Activated B cell treated with CpG ODN at 0.5 μM for 24 hours (primary cell): ENCODE measurements at regions not wholly inside any gene's neighbourhood (a gene's known extent, or its start where the extent isn't known, plus 50 kb on each side); places are given as distances from the start of the nearest gene placed in this dataset.

Experiments used
- ATAC-seq: fragments of 200-7000 bp; cut with Tn5 transposase; one replicate; pipeline ENCODE4 v1.10.0; 2021; ENCODE audit warnings: low read depth, mild to moderate bottlenecking, moderate library complexity
- CTCF ChIA-PET: fragments of 350-600 bp; sonication (Branson Sonifier 250); formaldehyde crosslinking; loops from one replicate; lab custom pipeline; 2021; ENCODE audit warnings: antibody characterized with exemption; lab: Charles Lee
- POLR2A ChIA-PET: fragments of 350-600 bp; sonication (Branson Sonifier 250); formaldehyde crosslinking; loops from one replicate; lab custom pipeline; 2021; ENCODE audit warnings: antibody characterized with exemption; lab: Charles Lee
- DNase-seq: peaks from one replicate; pipeline ENCODE4 v3.0.0; 2022
- H3K27ac Mint-ChIP-seq: one replicate; pipeline ENCODE4 v1.8.0; 2020; ENCODE audit warnings: mixed read lengths
- H3K27me3 Mint-ChIP-seq: one replicate; pipeline ENCODE4 v1.8.0; 2021; ENCODE audit warnings: mixed read lengths
- H3K36me3 Mint-ChIP-seq: one replicate; pipeline ENCODE4 v1.8.0; 2021; ENCODE audit warnings: low read depth, mixed read lengths
- H3K4me1 Mint-ChIP-seq: one replicate; pipeline ENCODE4 v1.8.0; 2021; ENCODE audit warnings: mixed read lengths
- H3K4me3 Mint-ChIP-seq: one replicate; pipeline ENCODE4 v1.8.0; 2020; ENCODE audit warnings: mild to moderate bottlenecking, mixed read lengths
- H3K9me3 Mint-ChIP-seq: one replicate; pipeline ENCODE4 v1.8.0; 2020; ENCODE audit warnings: mixed read lengths
- CTCF ChIP-seq: fragments of 200-600 bp; IDR thresholded peaks from one replicate; pipeline ENCODE4 v1.8.0; 2022; ENCODE audit warnings: antibody characterized with exemption, mild to moderate bottlenecking
- intact Hi-C: fragments of 100-400 bp; cut with micrococcal nuclease; formaldehyde crosslinking; loops from one replicate; pipeline ENCODE4 v1.15.1; 2024

GRCh38 chrX:73903941-73904340 is 51.4 kb upstream of the XIST start:
- ChIA-PET POLR2A (no interaction called here), CTCF (no interaction called here)
- no peaks in the 10 kb centered on the region for H3K27me3 Mint-ChIP-seq
- intact Hi-C loops: no loop called here
- no peaks in the 10 kb centered on the region for H3K36me3 Mint-ChIP-seq
- H3K9me3 Mint-ChIP-seq: peaks cover 11% of the 10 kb centered on the region
- ATAC-seq (no peak), DNase-seq (no peak)
- H3K4me3 Mint-ChIP-seq: no peak overlapping the region
- no peak for TF ChIP-seq CTCF
- no peak overlapping the region for H3K27ac Mint-ChIP-seq
- H3K4me1 Mint-ChIP-seq: no peaks in the 10 kb centered on the region
